ENCODE measurements at regions not wholly inside any gene's neighbourhood (a gene's known extent, or its start where the extent isn't known, plus 50 kb on each side); places are given as distances from the start of the nearest gene placed in this dataset.

GRCh38 chrX:131356725-131357124, 67.6 kb upstream of the IGSF1 start:
- no peak overlapping the region for H3K4me3 Mint-ChIP-seq (ENCODE audit: unreplicated experiment)

GRCh38 chrX:131359611-131360010, 70.5 kb upstream of the IGSF1 start:
- Histone ChIP-seq H3K4me1 (ENCODE audit: insufficient read depth, low read length) (no peaks in the 10 kb centered on the region), H3K4me3 (ENCODE audit: insufficient read depth, low read depth, low read length) (no peak overlapping the region), H3K9me3 (ENCODE audit: insufficient read depth, low read depth, low read length) (no peaks in the 10 kb centered on the region), H3K9ac (ENCODE audit: low read length) (no peak overlapping the region), H2AFZ (ENCODE audit: low read depth, low read length) (no peak overlapping the region), H3K27ac (ENCODE audit: low read depth, low read length) (no peak overlapping the region), H3K36me3 (ENCODE audit: insufficient read depth, low read length) (no peaks in the 10 kb centered on the region), H3K27me3 (ENCODE audit: insufficient read depth, low read length) (no peaks in the 10 kb centered on the region), H3K4me2 (ENCODE audit: low read length) (no peak overlapping the region), H4K20me1 (ENCODE audit: insufficient read depth, low read length) (no peaks in the 10 kb centered on the region), H3K79me2 (ENCODE audit: insufficient read depth, low read length) (no peaks in the 10 kb centered on the region)
- no peak for DNase-seq (ENCODE audit: low read depth)
- no peak overlapping the region for H3K4me3 Mint-ChIP-seq (ENCODE audit: unreplicated experiment)
- H3K27me3 Mint-ChIP-seq (ENCODE audit: low read depth, unreplicated experiment) = peaks cover 5% of the 10 kb centered on the region
- no peaks in the 10 kb centered on the region for H3K36me3 Mint-ChIP-seq (ENCODE audit: low read depth, unreplicated experiment)
- no peak overlapping the region for H3K27ac Mint-ChIP-seq (ENCODE audit: unreplicated experiment)
- no peak for FAIRE-seq
- no peak for TF ChIP-seq EZH2 (IDR thresholded peaks at IDR 0.05; ENCODE audit: insufficient read depth, low read length)
- TF ChIP-seq, protein P1, sequence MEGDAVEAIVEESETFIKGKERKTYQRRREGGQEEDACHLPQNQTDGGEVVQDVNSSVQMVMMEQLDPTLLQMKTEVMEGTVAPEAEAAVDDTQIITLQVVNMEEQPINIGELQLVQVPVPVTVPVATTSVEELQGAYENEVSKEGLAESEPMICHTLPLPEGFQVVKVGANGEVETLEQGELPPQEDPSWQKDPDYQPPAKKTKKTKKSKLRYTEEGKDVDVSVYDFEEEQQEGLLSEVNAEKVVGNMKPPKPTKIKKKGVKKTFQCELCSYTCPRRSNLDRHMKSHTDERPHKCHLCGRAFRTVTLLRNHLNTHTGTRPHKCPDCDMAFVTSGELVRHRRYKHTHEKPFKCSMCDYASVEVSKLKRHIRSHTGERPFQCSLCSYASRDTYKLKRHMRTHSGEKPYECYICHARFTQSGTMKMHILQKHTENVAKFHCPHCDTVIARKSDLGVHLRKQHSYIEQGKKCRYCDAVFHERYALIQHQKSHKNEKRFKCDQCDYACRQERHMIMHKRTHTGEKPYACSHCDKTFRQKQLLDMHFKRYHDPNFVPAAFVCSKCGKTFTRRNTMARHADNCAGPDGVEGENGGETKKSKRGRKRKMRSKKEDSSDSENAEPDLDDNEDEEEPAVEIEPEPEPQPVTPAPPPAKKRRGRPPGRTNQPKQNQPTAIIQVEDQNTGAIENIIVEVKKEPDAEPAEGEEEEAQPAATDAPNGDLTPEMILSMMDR (IDR thresholded peaks at IDR 0.05; ENCODE audit: insufficient read depth, low read depth, low read length) = no peak
- no peaks in the 10 kb centered on the region for H3K4me1 Mint-ChIP-seq (ENCODE audit: low read depth, unreplicated experiment)
- H3K9me3 Mint-ChIP-seq (ENCODE audit: unreplicated experiment) = no peaks in the 10 kb centered on the region

More at GRCh38 chrX:131356725-131357124, 67.6 kb upstream of the IGSF1 start:
- no peaks in the 10 kb centered on the region for H3K9me3 ChIP-seq (ENCODE audit: insufficient read depth, low read depth, low read length)
- no peak overlapping the region for H3K4me2 ChIP-seq (ENCODE audit: low read length)
- no peak overlapping the region for H3K27ac Mint-ChIP-seq (ENCODE audit: unreplicated experiment)
- no peak overlapping the region for H2AFZ ChIP-seq (ENCODE audit: low read depth, low read length)
- H4K20me1 ChIP-seq (ENCODE audit: insufficient read depth, low read length) = no peaks in the 10 kb centered on the region
- peaks cover 8% of the 10 kb centered on the region for H3K27me3 Mint-ChIP-seq (ENCODE audit: low read depth, unreplicated experiment)
- no peak for DNase-seq (ENCODE audit: low read depth)
- no peak for TF ChIP-seq EZH2 (IDR thresholded peaks at IDR 0.05; ENCODE audit: insufficient read depth, low read length)
- TF ChIP-seq, protein P1 (IDR thresholded peaks at IDR 0.05; ENCODE audit: insufficient read depth, low read depth, low read length) = no peak
- FAIRE-seq = no peak
- no peaks in the 10 kb centered on the region for H3K36me3 Mint-ChIP-seq (ENCODE audit: low read depth, unreplicated experiment)
- no peak overlapping the region for H3K9ac ChIP-seq (ENCODE audit: low read length)
- no peak overlapping the region for H3K27ac ChIP-seq (ENCODE audit: low read depth, low read length)
- no peaks in the 10 kb centered on the region for H3K36me3 ChIP-seq (ENCODE audit: insufficient read depth, low read length)
- H3K4me1 Mint-ChIP-seq (ENCODE audit: low read depth, unreplicated experiment) = no peaks in the 10 kb centered on the region
- H3K9me3 Mint-ChIP-seq (ENCODE audit: unreplicated experiment) = no peaks in the 10 kb centered on the region
- no peaks in the 10 kb centered on the region for H3K27me3 ChIP-seq (ENCODE audit: insufficient read depth, low read length)
- H3K79me2 ChIP-seq (ENCODE audit: insufficient read depth, low read length) = no peaks in the 10 kb centered on the region
- H3K4me3 ChIP-seq (ENCODE audit: insufficient read depth, low read depth, low read length) = no peak overlapping the region
- no peaks in the 10 kb centered on the region for H3K4me1 ChIP-seq (ENCODE audit: insufficient read depth, low read length)

GRCh38 chrX:131365766-131366165, 76.7 kb upstream of the IGSF1 start:
- FAIRE-seq = no peak
- TF ChIP-seq EZH2 (IDR thresholded peaks at IDR 0.05; ENCODE audit: insufficient read depth, low read length) = no peak
- TF ChIP-seq, protein P1 (IDR thresholded peaks at IDR 0.05; ENCODE audit: insufficient read depth, low read depth, low read length) = no peak
- no peak overlapping the region for H3K9ac ChIP-seq (ENCODE audit: low read length)
- Mint-ChIP-seq H3K4me1 (ENCODE audit: low read depth, unreplicated experiment) (no peaks in the 10 kb centered on the region), H3K36me3 (ENCODE audit: low read depth, unreplicated experiment) (no peaks in the 10 kb centered on the region), H3K27me3 (ENCODE audit: low read depth, unreplicated experiment) (peaks cover 6% of the 10 kb centered on the region), H3K27ac (ENCODE audit: unreplicated experiment) (no peak overlapping the region), H3K4me3 (ENCODE audit: unreplicated experiment) (no peak overlapping the region), H3K9me3 (ENCODE audit: unreplicated experiment) (no peaks in the 10 kb centered on the region)
- no peaks in the 10 kb centered on the region for H3K9me3 ChIP-seq (ENCODE audit: insufficient read depth, low read depth, low read length)
- no peaks in the 10 kb centered on the region for H3K4me1 ChIP-seq (ENCODE audit: insufficient read depth, low read length)
- H3K27ac ChIP-seq (ENCODE audit: low read depth, low read length) = no peak overlapping the region
- no peak overlapping the region for H2AFZ ChIP-seq (ENCODE audit: low read depth, low read length)
- DNase-seq (ENCODE audit: low read depth) = no peak
- no peaks in the 10 kb centered on the region for H4K20me1 ChIP-seq (ENCODE audit: insufficient read depth, low read length)
- no peaks in the 10 kb centered on the region for H3K36me3 ChIP-seq (ENCODE audit: insufficient read depth, low read length)
- no peak overlapping the region for H3K4me3 ChIP-seq (ENCODE audit: insufficient read depth, low read depth, low read length)
- H3K4me2 ChIP-seq (ENCODE audit: low read length) = no peak overlapping the region
- H3K27me3 ChIP-seq (ENCODE audit: insufficient read depth, low read length) = no peaks in the 10 kb centered on the region
- H3K79me2 ChIP-seq (ENCODE audit: insufficient read depth, low read length) = no peaks in the 10 kb centered on the region
